Loucy (cell line): ENCODE measurements at regions not wholly inside any gene's neighbourhood (a gene's known extent, or its start where the extent isn't known, plus 50 kb on each side); places are given as distances from the start of the nearest gene placed in this dataset.

Experiments used
- H2AFZ ChIP-seq: fragments of 200-600 bp; sonication (generic); 2 replicates; pipeline ENCODE4 v1.6.0; 2016; ENCODE audit warnings: antibody characterized with exemption, mild to moderate bottlenecking, low read length, moderate library complexity
- H3F3A ChIP-seq: fragments of 200-600 bp; 2 replicates; pipeline ENCODE4 v1.6.0; 2016; ENCODE audit warnings: antibody characterized with exemption, low read depth, mild to moderate bottlenecking
- H3K27me3 ChIP-seq: fragments of 200-600 bp; sonication (generic); 2 replicates; pipeline ENCODE4 v1.6.1; 2014; ENCODE audit warnings: low read length, mild to moderate bottlenecking; ENCODE audit not compliant: insufficient read depth, poor library complexity, severe bottlenecking
- H3K36me3 ChIP-seq: fragments of 200-600 bp; sonication (generic); 2 replicates; pipeline ENCODE4 v1.6.1; 2016; ENCODE audit warnings: low read length; ENCODE audit not compliant: insufficient read depth
- H3K4me1 ChIP-seq: fragments of 200-600 bp; sonication (generic); 2 replicates; pipeline ENCODE4 v1.5.1; 2014; ENCODE audit warnings: low read length, mild to moderate bottlenecking; ENCODE audit not compliant: insufficient read depth, poor library complexity, severe bottlenecking
- H3K4me2 ChIP-seq: fragments of 200-600 bp; sonication (generic); 2 replicates; pipeline ENCODE4 v1.6.0; 2014; ENCODE audit warnings: antibody characterized with exemption, low read length, low read depth, mild to moderate bottlenecking; ENCODE audit not compliant: poor library complexity, severe bottlenecking
- H3K4me3 ChIP-seq: fragments of 200-600 bp; sonication (generic); 2 replicates; pipeline ENCODE4 v1.5.1; 2014; ENCODE audit warnings: low read length, mild to moderate bottlenecking, mixed read lengths; ENCODE audit not compliant: poor library complexity, severe bottlenecking
- H3K79me2 ChIP-seq: fragments of 200-600 bp; sonication (generic); 2 replicates; pipeline ENCODE4 v1.6.1; 2014; ENCODE audit warnings: low read length; ENCODE audit not compliant: insufficient read depth
- H3K9ac ChIP-seq: fragments of 200-600 bp; sonication (generic); 2 replicates; pipeline ENCODE4 v1.6.0; 2014; ENCODE audit warnings: mild to moderate bottlenecking, low read depth, low read length, moderate library complexity; ENCODE audit not compliant: poor library complexity, severe bottlenecking
- H3K9me2 ChIP-seq: fragments of 200-600 bp; sonication (generic); replicated peaks from 2 replicates; pipeline ENCODE4 v1.6.1; 2016; ENCODE audit warnings: low read depth, low read length, mixed read lengths
- H3K9me3 ChIP-seq: fragments of 200-600 bp; sonication (generic); 2 replicates; pipeline ENCODE4 v1.6.1; 2014; ENCODE audit warnings: mild to moderate bottlenecking, antibody characterized with exemption, low read length, low read depth; ENCODE audit not compliant: insufficient read depth
- H4K20me1 ChIP-seq: fragments of 200-600 bp; sonication (generic); 2 replicates; pipeline ENCODE4 v1.6.0; 2014; ENCODE audit warnings: antibody characterized with exemption, low read length, mild to moderate bottlenecking; ENCODE audit not compliant: insufficient read depth, poor library complexity, severe bottlenecking
- CTCF ChIP-seq: fragments of 200-600 bp; sonication (generic); conservative IDR thresholded peaks from 2 replicates; pipeline ENCODE4 v1.5.1; 2014; ENCODE audit warnings: mild to moderate bottlenecking, antibody characterized with exemption, low read length
- EZH2phosphoT487 ChIP-seq: fragments of 200-600 bp; IDR thresholded peaks from 2 replicates; pipeline ENCODE4 v1.6.1; 2018; ENCODE audit warnings: antibody characterized with exemption, mild to moderate bottlenecking, moderate library complexity, borderline replicate concordance

- no peaks in the 10 kb centered on the region for H3F3A ChIP-seq
- H3K4me2 ChIP-seq: no peak overlapping the region
- no peaks in the 10 kb centered on the region for H3K79me2 ChIP-seq
- no peaks in the 10 kb centered on the region for H3K9me3 ChIP-seq
- H3K36me3 ChIP-seq: no peaks in the 10 kb centered on the region
- no peak overlapping the region for H3K4me3 ChIP-seq
- H3K27me3 ChIP-seq: no peaks in the 10 kb centered on the region
- H4K20me1 ChIP-seq: no peaks in the 10 kb centered on the region
- no peak for TF ChIP-seq CTCF
- TF ChIP-seq EZH2phosphoT487: no peak
- H3K9me2 ChIP-seq: no peaks in the 10 kb centered on the region
- H3K9ac ChIP-seq: no peak overlapping the region
- no peaks in the 10 kb centered on the region for H3K4me1 ChIP-seq
- H2AFZ ChIP-seq: no peak overlapping the region
Observed at GRCh38 chr17:12519956-12520594, 145.6 kb upstream of the MYOCD start.

GRCh38 chr17:12521416-12521815 lies 144.3 kb upstream of the MYOCD start:
- H2AFZ ChIP-seq: no peak overlapping the region
- H3K36me3 ChIP-seq: no peaks in the 10 kb centered on the region
- no peaks in the 10 kb centered on the region for H3K9me3 ChIP-seq
- H3K27me3 ChIP-seq: no peaks in the 10 kb centered on the region
- no peaks in the 10 kb centered on the region for H3K4me1 ChIP-seq
- H3K9ac ChIP-seq: no peak overlapping the region
- H3F3A ChIP-seq: no peaks in the 10 kb centered on the region
- no peak overlapping the region for H3K4me3 ChIP-seq
- H3K79me2 ChIP-seq: no peaks in the 10 kb centered on the region
- H4K20me1 ChIP-seq: no peaks in the 10 kb centered on the region
- no peak overlapping the region for H3K4me2 ChIP-seq
- TF ChIP-seq CTCF (no peak), EZH2phosphoT487 (no peak)
- no peaks in the 10 kb centered on the region for H3K9me2 ChIP-seq

- Histone ChIP-seq H3K9ac (no peak overlapping the region), H4K20me1 (no peaks in the 10 kb centered on the region), H2AFZ (no peak overlapping the region), H3K4me2 (no peak overlapping the region), H3K9me3 (no peaks in the 10 kb centered on the region), H3K27me3 (no peaks in the 10 kb centered on the region), H3K4me1 (no peaks in the 10 kb centered on the region), H3K9me2 (no peaks in the 10 kb centered on the region), H3K36me3 (no peaks in the 10 kb centered on the region), H3K4me3 (no peak overlapping the region), H3F3A (no peaks in the 10 kb centered on the region), H3K79me2 (no peaks in the 10 kb centered on the region)
- no peak for TF ChIP-seq CTCF
- TF ChIP-seq EZH2phosphoT487: no peak
Observed at GRCh38 chr17:12522336-12522735, 143.4 kb upstream of the MYOCD start.
